Skeletal muscle tissue (tissue), 3 donors: ENCODE measurements at regions not wholly inside any gene's neighbourhood (a gene's known extent, or its start where the extent isn't known, plus 50 kb on each side); places are given as distances from the start of the nearest gene placed in this dataset.

Experiments
- H3K27ac ChIP-seq: one replicate; pipeline ENCODE4 v1.7.0; 2013; ENCODE audit warnings: mild to moderate bottlenecking, low read depth, low read length, inconsistent platforms
- H3K27me3 ChIP-seq, 3 donors: one replicate each; pipeline ENCODE4 v1.7.0; 2013; ENCODE audit warnings: low read length in 3 of 3; ENCODE audit not compliant: control insufficient read depth in 3 of 3, insufficient read depth in 3 of 3
- H3K36me3 ChIP-seq, 3 donors: one replicate each; pipeline ENCODE4 v1.7.0; 2013; ENCODE audit warnings: low read length in 3 of 3; ENCODE audit not compliant: control insufficient read depth in 3 of 3, insufficient read depth in 3 of 3
- H3K4me1 ChIP-seq, 3 donors: one replicate each; pipeline ENCODE4 v1.7.0; 2013; ENCODE audit warnings: low read length in 3 of 3, mild to moderate bottlenecking in 3 of 3; ENCODE audit not compliant: control insufficient read depth in 3 of 3, insufficient read depth in 3 of 3
- H3K4me3 ChIP-seq, 3 donors: one replicate each; pipeline ENCODE4 v1.7.0; 2013; ENCODE audit warnings: low read length in 3 of 3
- H3K9ac ChIP-seq, 3 donors: one replicate each; pipeline ENCODE4 v1.7.0; 2013; ENCODE audit warnings: low read length in 3 of 3, mild to moderate bottlenecking in 3 of 3, moderate library complexity in 2 of 3, low read depth in 1 of 3
- H3K9me3 ChIP-seq, 3 donors: one replicate each; pipeline ENCODE4 v1.7.0; 2013; ENCODE audit warnings: low read length in 3 of 3; ENCODE audit not compliant: control insufficient read depth in 3 of 3
- donor health status: Osteomylitis.

DNA sequence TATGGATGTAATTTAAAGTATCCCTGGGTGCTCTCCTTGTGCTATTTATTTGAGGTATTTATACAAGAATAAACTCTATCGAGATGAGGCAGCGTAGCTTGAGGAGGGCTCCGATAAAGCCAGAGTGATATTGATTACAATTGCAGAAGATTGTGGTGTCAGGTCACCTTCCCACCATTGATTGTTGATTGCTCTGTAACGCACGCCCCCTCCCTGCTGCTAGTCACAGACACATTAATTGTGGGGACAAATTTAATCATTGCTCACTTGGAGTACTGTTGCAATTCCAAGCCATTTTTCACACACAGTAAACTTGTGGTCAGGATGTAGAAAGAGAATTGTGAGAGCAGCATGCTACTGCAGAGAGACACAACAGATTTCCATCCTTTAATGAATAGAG lies 75.4 kb downstream of the IRX3 start:
- peaks cover 4 to 8% (median 5%) of the 10 kb centered on the region in 3 donors for H3K27me3 ChIP-seq
- H3K4me3 ChIP-seq: no peak overlapping the region
- peaks cover 5 to 8% (median 8%) of the 10 kb centered on the region in 3 donors for H3K4me1 ChIP-seq
- no peak overlapping the region for H3K27ac ChIP-seq
- H3K9ac ChIP-seq: no peak overlapping the region
- H3K36me3 ChIP-seq: no peaks in the 10 kb centered on the region
- no peaks in the 10 kb centered on the region for H3K9me3 ChIP-seq

GRCh38 chr16:54210452-54211125 lies 76.0 kb downstream of the IRX3 start:
- no peak overlapping the region for H3K27ac ChIP-seq
- H3K4me3 ChIP-seq: no peak overlapping the region
- H3K9me3 ChIP-seq: no peaks in the 10 kb centered on the region
- H3K27me3 ChIP-seq: peaks cover 4 to 9% (median 6%) of the 10 kb centered on the region in 3 donors
- no peak overlapping the region for H3K9ac ChIP-seq
- no peaks in the 10 kb centered on the region for H3K36me3 ChIP-seq
- peaks cover 4 to 8% (median 8%) of the 10 kb centered on the region in 3 donors for H3K4me1 ChIP-seq

GRCh38 chr16:54208237-54208636 lies 78.3 kb downstream of the IRX3 start:
- Histone ChIP-seq H3K27me3 (peaks cover 0 to 11% (median 6%) of the 10 kb centered on the region in 3 donors), H3K4me3 (no peak overlapping the region), H3K9me3 (no peaks in the 10 kb centered on the region), H3K4me1 (peaks cover 4 to 6% (median 5%) of the 10 kb centered on the region in 3 donors), H3K9ac (no peak overlapping the region), H3K27ac (no peak overlapping the region), H3K36me3 (no peaks in the 10 kb centered on the region)

DNA sequence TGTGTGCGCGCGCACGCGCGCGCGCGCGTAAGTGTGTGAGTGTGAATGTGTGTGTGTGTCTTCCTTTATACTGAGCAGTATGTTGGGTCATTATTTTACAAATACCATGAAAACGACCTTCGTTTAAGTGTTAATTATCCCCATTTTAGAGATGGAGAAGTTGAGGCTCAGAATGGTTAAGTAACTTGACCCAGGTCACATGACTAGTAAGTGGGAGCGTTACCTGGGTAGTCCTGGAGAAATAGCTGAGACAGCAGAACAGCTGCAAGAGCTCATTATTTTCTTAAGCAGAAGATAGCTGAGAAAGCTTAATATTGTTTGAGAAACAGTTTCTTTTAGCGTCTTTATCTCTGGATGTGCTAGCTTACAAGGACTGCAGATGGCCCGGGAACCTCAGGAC lies 78.8 kb downstream of the IRX3 start:
- Histone ChIP-seq H3K27me3 (peaks cover 0 to 11% (median 6%) of the 10 kb centered on the region in 3 donors), H3K36me3 (no peaks in the 10 kb centered on the region), H3K4me3 (no peak overlapping the region), H3K4me1 (peaks cover 1 to 4% (median 2%) of the 10 kb centered on the region in 3 donors), H3K9me3 (no peaks in the 10 kb centered on the region), H3K27ac (no peak overlapping the region), H3K9ac (no peak overlapping the region)

DNA sequence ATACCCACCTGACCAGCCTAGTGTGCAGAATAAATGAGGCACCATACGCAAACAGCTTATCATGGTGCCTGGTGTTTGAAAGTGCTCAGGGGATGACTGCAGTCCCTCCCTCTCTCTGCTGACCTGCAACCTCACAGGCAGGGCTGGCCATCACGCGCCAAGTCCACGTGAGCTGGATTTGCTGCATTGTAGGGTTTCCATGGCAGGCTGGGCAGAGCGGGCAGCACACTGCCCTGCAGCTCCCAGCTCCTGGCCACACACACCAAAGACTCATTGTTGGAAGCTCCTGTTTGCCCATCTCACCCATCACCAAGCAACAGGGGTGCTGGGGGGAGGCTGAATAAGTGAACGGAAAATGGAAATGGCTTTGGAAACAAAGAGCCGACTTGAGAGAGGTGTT lies 81.8 kb downstream of the IRX3 start:
- Histone ChIP-seq H3K4me3 (no peak overlapping the region), H3K27me3 (peaks cover 0 to 11% (median 6%) of the 10 kb centered on the region in 3 donors), H3K36me3 (no peaks in the 10 kb centered on the region), H3K9me3 (no peaks in the 10 kb centered on the region), H3K9ac (no peak overlapping the region), H3K4me1 (peaks cover 0 to 4% (median 0%) of the 10 kb centered on the region in 3 donors), H3K27ac (no peak overlapping the region)

- Histone ChIP-seq H3K9ac (no peak overlapping the region), H3K36me3 (no peaks in the 10 kb centered on the region), H3K27ac (no peak overlapping the region), H3K4me1 (peaks cover 0 to 4% (median 0%) of the 10 kb centered on the region in 3 donors), H3K27me3 (peaks cover 0 to 8% (median 3%) of the 10 kb centered on the region in 3 donors), H3K4me3 (no peak overlapping the region), H3K9me3 (no peaks in the 10 kb centered on the region)
Measured at GRCh38 chr16:54203851-54204505, 82.6 kb downstream of the IRX3 start.

GRCh38 chr16:54203384-54203783 lies 83.2 kb downstream of the IRX3 start:
- H3K4me1 ChIP-seq: peaks cover 0 to under 1% (median 0%) of the 10 kb centered on the region in 3 donors
- H3K4me3 ChIP-seq: no peak overlapping the region
- H3K9ac ChIP-seq: no peak overlapping the region
- H3K9me3 ChIP-seq: no peaks in the 10 kb centered on the region
- peaks cover 0 to 6% (median 3%) of the 10 kb centered on the region in 3 donors for H3K27me3 ChIP-seq
- no peak overlapping the region for H3K27ac ChIP-seq
- H3K36me3 ChIP-seq: no peaks in the 10 kb centered on the region
